Mesothelial cell of epicardium (in vitro differentiated cells): ENCODE measurements at regions not wholly inside any gene's neighbourhood (a gene's known extent, or its start where the extent isn't known, plus 50 kb on each side); places are given as distances from the start of the nearest gene placed in this dataset.

Experiments used
- DNase-seq, 2 experiments: peaks; one replicate each; pipeline ENCODE4 v3.0.0; 2021; ENCODE audit warnings: low spot score in 2 of 2; ENCODE audit not compliant: unreplicated experiment in 2 of 2
- H3K27ac Mint-ChIP-seq: 2 replicates; pipeline ENCODE4 v1.8.0; 2021; ENCODE audit warnings: mixed read lengths
- H3K27me3 Mint-ChIP-seq: 2 replicates; pipeline ENCODE4 v1.8.0; 2021; ENCODE audit warnings: low read depth, mixed read lengths
- H3K36me3 Mint-ChIP-seq: 2 replicates; pipeline ENCODE4 v1.8.0; 2021; ENCODE audit warnings: mixed read lengths
- H3K4me1 Mint-ChIP-seq: 2 replicates; pipeline ENCODE4 v1.8.0; 2021; ENCODE audit warnings: mixed read lengths
- H3K4me3 Mint-ChIP-seq: 2 replicates; pipeline ENCODE4 v1.8.0; 2021; ENCODE audit warnings: mild to moderate bottlenecking, moderate library complexity, mixed read lengths
- H3K9me3 Mint-ChIP-seq: 2 replicates; pipeline ENCODE4 v1.8.0; 2021; ENCODE audit warnings: mixed read lengths
- CTCF ChIP-seq: fragments of 200-600 bp; sonication (generic); IDR thresholded peaks from one replicate; pipeline ENCODE4 v1.5.0; 2021; ENCODE audit warnings: antibody characterized with exemption; ENCODE audit not compliant: unreplicated experiment

GRCh38 chr10:2746638-2747037, 320.7 kb upstream of the PFKP start:
- Mint-ChIP-seq H3K27ac (no peak overlapping the region), H3K4me3 (no peak overlapping the region), H3K4me1 (no peaks in the 10 kb centered on the region), H3K9me3 (no peaks in the 10 kb centered on the region), H3K36me3 (no peaks in the 10 kb centered on the region), H3K27me3 (peaks cover 12% of the 10 kb centered on the region)
- no peak for DNase-seq
- TF ChIP-seq CTCF: no peak

GRCh38 chr10:2745666-2746065, 321.7 kb upstream of the PFKP start:
- no peaks in the 10 kb centered on the region for H3K4me1 Mint-ChIP-seq
- no peak overlapping the region for H3K4me3 Mint-ChIP-seq
- H3K36me3 Mint-ChIP-seq: no peaks in the 10 kb centered on the region
- peaks cover 13% of the 10 kb centered on the region for H3K27me3 Mint-ChIP-seq
- TF ChIP-seq CTCF: no peak
- no peak for DNase-seq
- H3K27ac Mint-ChIP-seq: no peak overlapping the region
- H3K9me3 Mint-ChIP-seq: no peaks in the 10 kb centered on the region

- H3K27me3 Mint-ChIP-seq: peaks cover 17% of the 10 kb centered on the region
- no peak overlapping the region for H3K27ac Mint-ChIP-seq
Observed at GRCh38 chr10:2744547-2745200, 322.7 kb upstream of the PFKP start.

GRCh38 chr10:2734603-2735002, 332.7 kb upstream of the PFKP start:
- DNase-seq: no peak
- Mint-ChIP-seq H3K36me3 (no peaks in the 10 kb centered on the region), H3K27me3 (peaks cover 51% of the 10 kb centered on the region), H3K4me3 (no peak overlapping the region), H3K9me3 (peaks cover 3% of the 10 kb centered on the region), H3K27ac (no peak overlapping the region), H3K4me1 (no peaks in the 10 kb centered on the region)
- TF ChIP-seq CTCF: no peak

More at GRCh38 chr10:2744547-2745200, 322.7 kb upstream of the PFKP start:
- Mint-ChIP-seq H3K9me3 (no peaks in the 10 kb centered on the region), H3K4me1 (no peaks in the 10 kb centered on the region), H3K4me3 (no peak overlapping the region), H3K36me3 (no peaks in the 10 kb centered on the region)
- DNase-seq: no peak
- no peak for TF ChIP-seq CTCF

GRCh38 chr10:2733278-2733963, 333.9 kb upstream of the PFKP start:
- no peak for TF ChIP-seq CTCF
- no peak overlapping the region for H3K4me3 Mint-ChIP-seq

More at GRCh38 chr10:2733278-2733963, 333.9 kb upstream of the PFKP start:
- no peak for DNase-seq
- Mint-ChIP-seq H3K36me3 (no peaks in the 10 kb centered on the region), H3K27me3 (peaks cover 55% of the 10 kb centered on the region), H3K4me1 (no peaks in the 10 kb centered on the region), H3K9me3 (peaks cover 3% of the 10 kb centered on the region), H3K27ac (no peak overlapping the region)
